Adipocyte (in vitro differentiated cells): ENCODE measurements at regions not wholly inside any gene's neighbourhood (a gene's known extent, or its start where the extent isn't known, plus 50 kb on each side); places are given as distances from the start of the nearest gene placed in this dataset.

Experiments used
- DNase-seq: peaks from one replicate; pipeline ENCODE4 v3.0.0-alpha.2; 2015; ENCODE audit warnings: low read depth
- H3K27me3 ChIP-seq: replicated peaks from 2 replicates; pipeline ENCODE4 v1.7.0; 2013; ENCODE audit warnings: mild to moderate bottlenecking, low read length, moderate library complexity; ENCODE audit not compliant: control insufficient read depth, insufficient read depth
- H3K36me3 ChIP-seq: 2 replicates; pipeline ENCODE4 v1.7.0; 2013; ENCODE audit warnings: low read length, mild to moderate bottlenecking, moderate library complexity; ENCODE audit not compliant: control insufficient read depth, insufficient read depth, severe bottlenecking
- H3K4me1 ChIP-seq: 2 replicates; pipeline ENCODE4 v1.7.0; 2013; ENCODE audit warnings: mild to moderate bottlenecking, low read length, moderate library complexity; ENCODE audit not compliant: control insufficient read depth, insufficient read depth
- H3K4me3 ChIP-seq: 2 replicates; pipeline ENCODE4 v1.7.0; 2013; ENCODE audit warnings: mild to moderate bottlenecking, low read length, moderate library complexity
- H3K9ac ChIP-seq: 2 replicates; pipeline ENCODE4 v1.7.0; 2013; ENCODE audit warnings: mild to moderate bottlenecking, low read length, moderate library complexity
- H3K9me3 ChIP-seq: 2 replicates; pipeline ENCODE4 v1.7.0; 2013; ENCODE audit warnings: mild to moderate bottlenecking, low read length, moderate library complexity; ENCODE audit not compliant: control insufficient read depth

DNA sequence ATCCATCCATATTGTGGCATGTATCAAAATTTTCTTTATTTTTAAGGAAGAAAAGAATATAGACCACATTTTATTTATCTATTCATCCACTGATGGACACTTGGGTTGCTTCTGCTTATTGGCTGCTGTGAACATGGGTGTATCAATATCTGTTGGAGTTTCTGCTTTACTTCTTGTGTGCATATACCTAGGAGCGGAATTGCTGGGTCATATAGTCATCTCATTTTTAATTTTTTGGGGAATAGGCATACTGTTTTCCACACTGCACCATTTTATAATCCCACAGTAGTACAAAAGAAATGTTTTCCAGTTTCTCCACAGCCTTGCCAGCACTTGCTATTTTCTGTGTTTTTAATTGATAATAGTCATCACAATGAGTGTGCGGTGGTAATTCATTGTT, 197.2 kb downstream of the ACKR3 start:
- H3K4me3 ChIP-seq, result peak overlapping the region; percentile 13

DNA sequence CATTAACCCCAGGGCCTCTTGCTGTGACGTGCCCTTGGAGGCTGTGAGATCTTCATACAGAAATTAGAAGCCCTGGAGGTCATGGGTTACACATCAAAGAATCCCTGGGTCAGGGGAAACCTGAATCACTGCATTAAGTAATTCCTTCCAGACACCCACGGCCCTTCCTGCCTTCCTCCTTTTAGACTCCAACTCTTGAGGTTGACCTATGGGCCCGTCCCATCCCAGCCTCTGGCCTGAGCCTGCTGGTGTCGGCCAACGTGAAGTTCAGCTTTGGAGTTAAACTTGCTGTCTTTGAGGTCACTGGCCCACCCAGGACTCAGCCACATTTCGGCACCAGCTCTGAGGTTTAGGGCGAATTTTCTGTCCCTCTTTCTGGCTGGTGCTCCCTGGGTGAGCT, 198.3 kb downstream of the ACKR3 start:
- DNase-seq, result no peak

More for the DNA sequence above, 197.2 kb downstream of the ACKR3 start:
- Histone ChIP-seq H3K4me1 (peaks cover 26% of the 10 kb centered on the region), H3K9ac (no peak overlapping the region), H3K9me3 (peaks cover 12% of the 10 kb centered on the region), H3K36me3 (no peaks in the 10 kb centered on the region), H3K27me3 (no peaks in the 10 kb centered on the region)
- DNase-seq, result no peak

DNA sequence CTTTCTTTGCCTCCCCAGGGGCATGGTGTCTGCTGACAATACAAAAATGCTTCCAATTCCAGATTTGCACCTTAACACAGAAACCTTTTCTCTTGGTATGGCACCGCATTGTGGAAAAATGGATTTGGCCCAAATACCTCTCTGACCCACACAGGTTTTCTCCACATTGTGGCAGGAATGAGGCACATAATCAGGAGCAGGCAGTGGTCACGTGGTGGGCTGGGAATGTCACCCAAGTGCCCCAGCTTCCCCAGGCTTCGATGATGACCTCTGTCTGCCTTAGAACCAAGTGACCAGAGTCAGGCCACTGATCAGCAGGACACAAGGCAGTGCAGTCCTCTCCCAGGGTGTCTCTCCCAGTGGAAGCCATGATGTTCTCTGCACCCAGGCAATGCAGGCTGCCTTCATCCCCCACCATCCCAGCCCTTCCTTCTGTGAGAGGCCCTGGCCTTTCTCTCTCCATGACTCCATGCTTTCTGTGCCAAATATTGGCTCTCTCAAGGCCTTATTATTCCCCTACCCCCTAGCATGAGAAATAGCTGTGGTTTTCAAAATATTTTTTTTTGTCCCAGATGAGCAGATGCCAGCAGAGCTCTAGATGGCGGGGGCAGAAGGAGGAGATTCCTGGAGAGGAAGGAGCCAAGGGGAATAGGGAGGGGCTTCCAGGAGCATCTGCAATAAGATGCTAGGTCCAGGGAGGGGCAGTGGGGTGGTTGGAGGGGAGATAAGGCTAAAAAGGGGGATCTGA, 198.9 kb downstream of the ACKR3 start:
- H3K4me1 ChIP-seq, result peaks cover 26% of the 10 kb centered on the region
- DNase-seq, result peak; percentile 60
- peaks cover 12% of the 10 kb centered on the region for H3K9me3 ChIP-seq
- no peak overlapping the region for H3K4me3 ChIP-seq
- H3K27me3 ChIP-seq, result no peaks in the 10 kb centered on the region
- no peak overlapping the region for H3K9ac ChIP-seq
- H3K36me3 ChIP-seq, result no peaks in the 10 kb centered on the region

More for the DNA sequence above, 198.3 kb downstream of the ACKR3 start:
- H3K4me3 ChIP-seq, result no peak overlapping the region
- H3K36me3 ChIP-seq, result no peaks in the 10 kb centered on the region
- H3K9me3 ChIP-seq, result peaks cover 12% of the 10 kb centered on the region
- H3K27me3 ChIP-seq, result no peaks in the 10 kb centered on the region
- no peak overlapping the region for H3K9ac ChIP-seq
- H3K4me1 ChIP-seq, result peaks cover 26% of the 10 kb centered on the region

DNA sequence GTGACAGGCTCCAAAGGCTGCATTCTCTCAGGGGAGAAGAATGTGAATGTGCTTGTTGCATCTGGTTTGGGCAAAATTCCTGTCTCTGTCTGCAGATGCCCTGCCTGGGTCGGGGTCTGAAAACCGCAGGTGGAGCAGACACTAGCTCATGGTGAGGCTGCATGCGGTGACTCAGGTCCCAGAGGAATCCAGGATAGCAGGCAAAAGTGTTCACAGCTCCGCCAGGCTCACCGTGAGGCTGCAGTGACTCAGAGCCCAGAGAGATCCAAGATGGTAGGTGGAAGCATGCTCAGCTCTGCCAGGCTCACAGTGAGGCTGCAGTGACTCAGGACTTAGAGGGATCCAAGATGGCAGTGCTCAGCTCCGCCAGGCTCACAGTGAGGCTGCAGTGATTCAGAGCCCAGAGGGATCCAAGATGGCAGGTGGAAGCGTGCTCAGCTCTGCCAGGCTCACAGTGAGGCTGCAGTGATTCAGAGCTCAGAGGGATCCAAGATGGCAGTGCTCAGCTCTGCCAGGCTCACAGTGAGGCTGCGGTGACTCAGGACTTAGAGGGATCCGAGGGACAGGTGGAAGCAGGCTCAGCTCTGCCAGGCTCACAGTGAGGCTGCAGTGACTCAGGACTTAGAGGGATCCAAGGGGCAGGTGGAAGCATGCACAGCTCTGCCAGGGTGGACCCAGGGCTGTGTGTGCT, 200.5 kb downstream of the ACKR3 start:
- H3K27me3 ChIP-seq, result no peaks in the 10 kb centered on the region
- no peaks in the 10 kb centered on the region for H3K36me3 ChIP-seq
- peaks cover 12% of the 10 kb centered on the region for H3K9me3 ChIP-seq
- peaks cover 26% of the 10 kb centered on the region for H3K4me1 ChIP-seq
- H3K9ac ChIP-seq, result no peak overlapping the region
- no peak overlapping the region for H3K4me3 ChIP-seq
- peak; percentile 76 for DNase-seq

DNA sequence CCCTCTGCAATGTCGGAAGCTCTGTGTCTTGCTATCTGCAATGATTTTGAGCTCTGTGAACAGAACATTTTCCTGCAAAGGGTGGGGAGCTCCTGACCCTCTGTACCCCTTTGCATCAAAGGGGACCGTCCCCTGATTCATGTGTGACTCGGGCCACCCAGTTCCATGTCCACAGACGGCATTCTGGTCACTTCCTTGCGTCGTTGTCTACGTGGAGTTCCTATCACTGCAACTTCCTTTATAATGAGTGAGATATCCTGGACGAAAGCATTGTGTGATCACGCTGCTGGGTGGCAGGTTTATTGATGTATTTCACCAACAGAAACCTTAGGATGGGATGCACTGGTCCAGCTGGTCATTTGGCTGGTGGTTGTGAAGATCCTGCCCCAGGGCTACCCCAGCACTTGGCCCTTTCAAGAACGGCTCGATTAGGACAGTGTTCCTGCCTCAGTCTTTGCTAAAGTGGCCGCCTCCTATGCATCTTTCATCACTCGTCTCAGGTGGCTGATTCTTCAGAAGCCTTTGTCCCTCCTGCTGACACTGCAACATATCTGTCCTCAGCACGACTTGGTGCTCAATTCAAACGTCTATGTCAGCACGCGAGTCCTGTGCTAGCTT, 202.7 kb downstream of the ACKR3 start:
- peaks cover 2% of the 10 kb centered on the region for H3K9me3 ChIP-seq
- no peak for DNase-seq
- no peaks in the 10 kb centered on the region for H3K27me3 ChIP-seq
- H3K4me1 ChIP-seq, result peaks cover 40% of the 10 kb centered on the region
- no peaks in the 10 kb centered on the region for H3K36me3 ChIP-seq
- H3K4me3 ChIP-seq, result no peak overlapping the region
- H3K9ac ChIP-seq, result no peak overlapping the region

DNA sequence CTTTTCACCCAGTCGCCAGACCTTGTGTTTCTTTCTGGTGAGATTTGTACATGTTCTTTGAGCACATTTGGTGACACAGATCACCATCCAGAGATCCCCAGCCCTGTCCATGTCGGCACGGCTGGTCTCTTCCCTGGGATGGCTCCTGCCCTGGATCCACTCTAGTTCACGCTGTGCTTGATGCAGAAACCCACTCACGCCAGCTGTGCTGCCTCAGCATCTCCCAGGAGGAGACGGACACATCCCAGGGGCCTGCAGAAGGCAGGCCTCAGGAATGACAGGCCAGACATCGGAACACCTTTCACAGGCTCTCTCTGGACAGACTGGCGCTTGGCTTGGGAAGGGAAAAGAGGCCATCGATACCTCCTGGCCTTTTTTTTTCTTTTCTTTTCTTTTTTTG, 203.6 kb downstream of the ACKR3 start:
- DNase-seq, result no peak
- no peak overlapping the region for H3K9ac ChIP-seq

DNA sequence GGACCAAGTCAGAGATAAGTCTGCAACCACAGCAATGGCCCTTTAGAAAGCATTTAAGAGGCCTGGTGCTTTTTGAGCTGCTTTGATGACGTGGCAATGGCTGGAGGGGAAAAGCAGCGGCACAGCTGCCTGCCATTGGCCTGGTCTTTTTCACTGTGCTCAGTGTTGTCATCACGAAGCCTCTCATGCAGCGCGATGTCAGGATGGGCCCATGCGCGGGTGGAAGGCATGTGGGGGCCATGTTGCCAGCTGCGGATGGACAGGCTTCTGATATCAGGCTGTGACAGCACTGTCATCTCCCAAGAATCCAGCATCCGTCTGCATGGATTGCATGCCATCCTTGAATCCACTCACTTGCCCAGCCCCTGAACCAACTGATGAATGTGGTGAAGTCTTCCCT, 204.5 kb downstream of the ACKR3 start:
- no peak for DNase-seq

More for the DNA sequence above, 203.6 kb downstream of the ACKR3 start:
- Histone ChIP-seq H3K27me3 (no peaks in the 10 kb centered on the region), H3K4me1 (peaks cover 41% of the 10 kb centered on the region), H3K4me3 (no peak overlapping the region), H3K36me3 (no peaks in the 10 kb centered on the region), H3K9me3 (no peaks in the 10 kb centered on the region)

DNA sequence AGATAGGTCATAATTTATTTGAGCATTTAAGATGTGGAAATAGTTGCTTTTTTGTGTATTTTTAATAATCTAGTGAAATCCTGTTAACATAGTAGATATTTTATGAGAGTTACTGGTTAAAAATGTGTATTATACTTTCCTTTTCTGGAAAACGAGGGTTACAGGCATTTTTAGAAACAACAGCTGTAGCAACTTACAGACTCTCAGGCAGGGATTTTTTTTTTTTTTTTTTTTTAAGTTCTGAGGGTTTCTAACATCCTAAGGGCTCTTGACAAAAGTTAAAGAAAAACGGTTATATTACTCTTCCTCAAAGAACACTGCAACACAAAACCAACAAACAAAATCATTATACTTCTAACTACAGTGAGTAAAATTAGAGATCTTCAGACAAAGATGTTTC, 205.9 kb downstream of the ACKR3 start:
- Histone ChIP-seq H3K27me3 (no peaks in the 10 kb centered on the region), H3K9ac (no peak overlapping the region), H3K4me3 (no peak overlapping the region), H3K4me1 (peaks cover 18% of the 10 kb centered on the region), H3K9me3 (no peaks in the 10 kb centered on the region), H3K36me3 (no peaks in the 10 kb centered on the region)
- peak; percentile 37 for DNase-seq

More for the DNA sequence above, 204.5 kb downstream of the ACKR3 start:
- H3K4me1 ChIP-seq, result peaks cover 32% of the 10 kb centered on the region
- H3K9ac ChIP-seq, result no peak overlapping the region
- H3K4me3 ChIP-seq, result no peak overlapping the region
- no peaks in the 10 kb centered on the region for H3K36me3 ChIP-seq
- no peaks in the 10 kb centered on the region for H3K27me3 ChIP-seq
- H3K9me3 ChIP-seq, result no peaks in the 10 kb centered on the region

DNA sequence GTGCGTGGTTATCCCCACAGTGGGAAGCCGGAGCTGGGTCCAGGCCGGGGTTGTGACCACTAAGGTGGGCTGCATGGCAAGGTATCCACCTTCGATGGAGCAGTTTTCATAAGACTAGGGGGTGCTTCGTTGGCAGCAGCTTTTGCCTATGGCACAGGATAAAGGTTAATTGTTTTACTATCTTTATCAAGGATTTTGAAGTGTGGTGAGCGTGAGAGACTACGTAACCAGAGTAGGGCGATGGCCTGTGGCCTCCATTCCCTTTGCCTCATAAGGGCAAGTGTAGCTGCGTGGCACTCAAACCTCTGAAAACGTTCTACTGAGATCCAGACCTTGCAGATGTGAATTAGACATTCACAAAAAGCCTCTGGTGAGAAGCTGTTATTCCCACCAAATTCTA, 206.6 kb downstream of the ACKR3 start:
- Histone ChIP-seq H3K27me3 (no peaks in the 10 kb centered on the region), H3K4me1 (peaks cover 18% of the 10 kb centered on the region), H3K4me3 (no peak overlapping the region), H3K9ac (no peak overlapping the region), H3K36me3 (no peaks in the 10 kb centered on the region), H3K9me3 (no peaks in the 10 kb centered on the region)
- no peak for DNase-seq

DNA sequence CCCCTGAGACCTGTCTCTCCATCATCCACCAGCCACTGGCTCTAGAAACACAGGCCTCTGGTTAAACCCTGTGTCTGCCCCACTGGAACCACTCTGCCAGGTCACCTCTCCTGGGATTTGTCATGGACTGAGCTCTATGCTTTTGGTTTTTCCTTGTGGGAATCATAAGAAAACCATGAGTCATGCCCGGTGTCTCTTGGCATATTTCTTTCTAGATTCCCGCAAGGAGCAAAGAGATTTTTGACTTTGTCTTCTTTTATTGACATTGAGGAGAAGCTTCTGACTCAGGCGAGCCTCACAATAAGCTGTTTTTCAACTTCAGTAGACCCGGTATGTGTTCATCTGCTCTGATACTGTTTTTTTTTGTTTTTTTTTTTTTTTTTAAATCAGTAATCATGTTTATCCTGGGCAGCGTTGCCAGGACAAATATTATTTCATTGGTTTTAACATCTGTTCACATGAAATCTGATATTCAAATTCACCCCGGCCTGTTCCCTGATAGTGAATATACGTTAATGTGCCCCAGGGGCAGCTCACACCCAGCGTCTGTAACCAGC, 207.1 kb downstream of the ACKR3 start:
- Histone ChIP-seq H3K27me3 (no peaks in the 10 kb centered on the region), H3K9me3 (no peaks in the 10 kb centered on the region), H3K9ac (peak overlapping the region; percentile 17), H3K4me3 (no peak overlapping the region), H3K4me1 (peaks cover 18% of the 10 kb centered on the region), H3K36me3 (no peaks in the 10 kb centered on the region)
- DNase-seq, result peak; percentile 80

DNA sequence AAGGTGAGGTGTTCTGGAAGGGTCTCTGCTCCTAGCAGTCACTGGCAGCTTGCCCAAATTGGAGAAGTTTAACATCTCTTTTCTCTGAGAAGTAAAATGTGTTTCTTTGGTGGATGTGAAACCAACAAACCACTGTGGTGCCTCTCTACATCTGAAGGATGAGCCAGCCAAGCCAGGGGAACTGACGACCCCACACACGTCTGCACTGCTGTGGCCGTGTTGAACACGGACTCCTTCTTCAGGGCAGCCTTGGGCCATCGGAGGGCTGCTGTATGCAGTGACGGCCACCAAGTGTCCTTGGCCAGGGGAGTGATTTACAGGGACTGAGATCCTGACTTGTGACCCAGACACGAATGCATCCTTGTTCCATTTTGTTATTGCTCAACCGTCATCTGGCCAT, 207.8 kb downstream of the ACKR3 start:
- H3K4me3 ChIP-seq, result no peak overlapping the region
- H3K27me3 ChIP-seq, result no peaks in the 10 kb centered on the region

More for the DNA sequence above, 207.8 kb downstream of the ACKR3 start:
- Histone ChIP-seq H3K36me3 (no peaks in the 10 kb centered on the region), H3K4me1 (peaks cover 22% of the 10 kb centered on the region), H3K9ac (peak overlapping the region; percentile 17), H3K9me3 (no peaks in the 10 kb centered on the region)
- DNase-seq, result no peak
